ENCODE measurements at regions not wholly inside any gene's neighbourhood (a gene's known extent, or its start where the extent isn't known, plus 50 kb on each side); places are given as distances from the start of the nearest gene placed in this dataset.

GRCh38 chr4:147332091-147332490 is 148.8 kb upstream of the EDNRA start:
- DNase-seq (no peak), ATAC-seq (no peak)
- Mint-ChIP-seq H3K27ac (no peak overlapping the region), H3K9me3 (ENCODE audit: low read depth) (no peaks in the 10 kb centered on the region), H3K4me1 (no peaks in the 10 kb centered on the region), H3K36me3 (ENCODE audit: low read depth) (no peaks in the 10 kb centered on the region), H3K4me3 (no peak overlapping the region), H3K27me3 (no peaks in the 10 kb centered on the region)
- POLR2A ChIA-PET, result no interaction called here
- intact Hi-C loops (cut with DNase I, micrococcal nuclease), result no loop called here
- CTCF ChIA-PET, result no interaction called here

GRCh38 chr4:147334478-147334877 is 146.4 kb upstream of the EDNRA start:
- Mint-ChIP-seq H3K4me1 (no peaks in the 10 kb centered on the region), H3K36me3 (ENCODE audit: low read depth) (no peaks in the 10 kb centered on the region), H3K27ac (no peak overlapping the region), H3K9me3 (ENCODE audit: low read depth) (no peaks in the 10 kb centered on the region), H3K27me3 (peaks cover 2% of the 10 kb centered on the region), H3K4me3 (no peak overlapping the region)
- intact Hi-C loops (cut with DNase I, micrococcal nuclease), result no loop called here
- POLR2A ChIA-PET, result no interaction called here
- CTCF ChIA-PET, result no interaction called here
- ATAC-seq, result no peak
- no peak for DNase-seq

- Mint-ChIP-seq H3K4me1 (no peaks in the 10 kb centered on the region), H3K27me3 (peaks cover 2% of the 10 kb centered on the region), H3K9me3 (ENCODE audit: low read depth) (no peaks in the 10 kb centered on the region), H3K4me3 (no peak overlapping the region), H3K27ac (no peak overlapping the region), H3K36me3 (ENCODE audit: low read depth) (no peaks in the 10 kb centered on the region)
- ChIA-PET CTCF (no interaction called here), POLR2A (no interaction called here)
- DNase-seq, result no peak
- no peak for ATAC-seq
- intact Hi-C loops (cut with DNase I, micrococcal nuclease), result no loop called here
Observed at GRCh38 chr4:147335183-147335582, 145.7 kb upstream of the EDNRA start.

- Mint-ChIP-seq H3K4me1 (no peaks in the 10 kb centered on the region), H3K27ac (no peak overlapping the region), H3K27me3 (peaks cover 2% of the 10 kb centered on the region), H3K36me3 (ENCODE audit: low read depth) (no peaks in the 10 kb centered on the region), H3K4me3 (no peak overlapping the region), H3K9me3 (ENCODE audit: low read depth) (no peaks in the 10 kb centered on the region)
- DNase-seq, result no peak
- intact Hi-C loops (cut with DNase I, micrococcal nuclease), result no loop called here
- ChIA-PET POLR2A (no interaction called here), CTCF (no interaction called here)
- ATAC-seq, result no peak
Observed at GRCh38 chr4:147336252-147336651, 144.6 kb upstream of the EDNRA start.

GRCh38 chr4:147339100-147339499 is 141.8 kb upstream of the EDNRA start:
- intact Hi-C loops (cut with DNase I, micrococcal nuclease), result no loop called here
- H3K36me3 Mint-ChIP-seq (ENCODE audit: low read depth), result no peaks in the 10 kb centered on the region
- H3K27ac Mint-ChIP-seq, result no peak overlapping the region
- POLR2A ChIA-PET, result no interaction called here
- no peak overlapping the region for H3K4me3 Mint-ChIP-seq
- no peak for ATAC-seq
- CTCF ChIA-PET, result no interaction called here
- DNase-seq, result no peak
- H3K9me3 Mint-ChIP-seq (ENCODE audit: low read depth), result no peaks in the 10 kb centered on the region
- H3K27me3 Mint-ChIP-seq, result peaks cover 2% of the 10 kb centered on the region
- no peaks in the 10 kb centered on the region for H3K4me1 Mint-ChIP-seq

- ChIA-PET CTCF (no interaction called here), POLR2A (no interaction called here)
- H3K9me3 Mint-ChIP-seq (ENCODE audit: low read depth), result no peaks in the 10 kb centered on the region
- intact Hi-C loops (cut with DNase I, micrococcal nuclease), result no loop called here
- ATAC-seq, result no peak
- H3K27me3 Mint-ChIP-seq, result peaks cover 2% of the 10 kb centered on the region
- no peaks in the 10 kb centered on the region for H3K36me3 Mint-ChIP-seq (ENCODE audit: low read depth)
- H3K4me3 Mint-ChIP-seq, result no peak overlapping the region
- DNase-seq, result no peak
- no peaks in the 10 kb centered on the region for H3K4me1 Mint-ChIP-seq
- H3K27ac Mint-ChIP-seq, result no peak overlapping the region
Observed at GRCh38 chr4:147340111-147340510, 140.8 kb upstream of the EDNRA start.

- Mint-ChIP-seq H3K4me1 (no peaks in the 10 kb centered on the region), H3K27ac (no peak overlapping the region), H3K36me3 (ENCODE audit: low read depth) (no peaks in the 10 kb centered on the region), H3K27me3 (peaks cover 2% of the 10 kb centered on the region), H3K9me3 (ENCODE audit: low read depth) (no peaks in the 10 kb centered on the region), H3K4me3 (no peak overlapping the region)
- DNase-seq, result no peak
- POLR2A ChIA-PET, result no interaction called here
- no peak for ATAC-seq
- intact Hi-C loops (cut with DNase I, micrococcal nuclease), result no loop called here
- CTCF ChIA-PET, result no interaction called here
Observed at GRCh38 chr4:147340591-147341120, 140.2 kb upstream of the EDNRA start.

- H3K9me3 Mint-ChIP-seq (ENCODE audit: low read depth), result no peaks in the 10 kb centered on the region
- H3K27me3 Mint-ChIP-seq, result no peaks in the 10 kb centered on the region
- POLR2A ChIA-PET, result no interaction called here
- H3K27ac Mint-ChIP-seq, result no peak overlapping the region
- H3K4me3 Mint-ChIP-seq, result no peak overlapping the region
- intact Hi-C loops (cut with DNase I, micrococcal nuclease), result no loop called here
- H3K36me3 Mint-ChIP-seq (ENCODE audit: low read depth), result no peaks in the 10 kb centered on the region
- DNase-seq (no peak), ATAC-seq (no peak)
- CTCF ChIA-PET, result interaction anchor here (0.5 kb wide), 1 partner anchor 499 kb away, joined by 3 read pairs; no protein-coding TSS in a partner anchor
- H3K4me1 Mint-ChIP-seq, result no peaks in the 10 kb centered on the region
Observed at GRCh38 chr4:147343692-147344091, 137.2 kb upstream of the EDNRA start.

GRCh38 chr4:147345662-147346061 is 135.2 kb upstream of the EDNRA start:
- ChIA-PET CTCF (no interaction called here), POLR2A (no interaction called here)
- no peak overlapping the region for H3K4me3 Mint-ChIP-seq
- H3K27me3 Mint-ChIP-seq, result no peaks in the 10 kb centered on the region
- no peaks in the 10 kb centered on the region for H3K9me3 Mint-ChIP-seq (ENCODE audit: low read depth)
- no peaks in the 10 kb centered on the region for H3K4me1 Mint-ChIP-seq
- H3K27ac Mint-ChIP-seq, result no peak overlapping the region
- no peak for ATAC-seq
- no peaks in the 10 kb centered on the region for H3K36me3 Mint-ChIP-seq (ENCODE audit: low read depth)
- DNase-seq, result no peak
- intact Hi-C loops (cut with DNase I, micrococcal nuclease), result no loop called here

- ChIA-PET CTCF (interaction anchor here (0.5 kb wide), 1 partner anchor 496 kb away, joined by 3 read pairs; no protein-coding TSS in a partner anchor), POLR2A (no interaction called here)
- Mint-ChIP-seq H3K36me3 (ENCODE audit: low read depth) (no peaks in the 10 kb centered on the region), H3K27ac (no peak overlapping the region), H3K27me3 (no peaks in the 10 kb centered on the region), H3K4me3 (no peak overlapping the region), H3K9me3 (ENCODE audit: low read depth) (no peaks in the 10 kb centered on the region), H3K4me1 (no peaks in the 10 kb centered on the region)
- ATAC-seq (no peak), DNase-seq (no peak)
- intact Hi-C loops (cut with DNase I, micrococcal nuclease), result no loop called here
Observed at GRCh38 chr4:147347217-147347616, 133.7 kb upstream of the EDNRA start.

GRCh38 chr4:147349193-147349592 is 131.7 kb upstream of the EDNRA start:
- Mint-ChIP-seq H3K4me3 (no peak overlapping the region), H3K9me3 (ENCODE audit: low read depth) (no peaks in the 10 kb centered on the region), H3K27ac (no peak overlapping the region), H3K4me1 (no peaks in the 10 kb centered on the region), H3K36me3 (ENCODE audit: low read depth) (no peaks in the 10 kb centered on the region), H3K27me3 (no peaks in the 10 kb centered on the region)
- POLR2A ChIA-PET, result no interaction called here
- CTCF ChIA-PET, result no interaction called here
- DNase-seq, result no peak
- ATAC-seq, result no peak
- intact Hi-C loops (cut with DNase I, micrococcal nuclease), result no loop called here

- Mint-ChIP-seq H3K4me3 (no peak overlapping the region), H3K4me1 (no peaks in the 10 kb centered on the region), H3K27ac (no peak overlapping the region), H3K36me3 (ENCODE audit: low read depth) (no peaks in the 10 kb centered on the region), H3K27me3 (no peaks in the 10 kb centered on the region), H3K9me3 (ENCODE audit: low read depth) (no peaks in the 10 kb centered on the region)
- ChIA-PET CTCF (no interaction called here), POLR2A (no interaction called here)
- intact Hi-C loops (cut with DNase I, micrococcal nuclease), result no loop called here
- ATAC-seq (no peak), DNase-seq (no peak)
Observed at GRCh38 chr4:147351083-147351787, 129.7 kb upstream of the EDNRA start.

- Mint-ChIP-seq H3K27me3 (no peaks in the 10 kb centered on the region), H3K36me3 (ENCODE audit: low read depth) (no peaks in the 10 kb centered on the region), H3K4me1 (no peaks in the 10 kb centered on the region), H3K9me3 (ENCODE audit: low read depth) (no peaks in the 10 kb centered on the region), H3K27ac (no peak overlapping the region), H3K4me3 (no peak overlapping the region)
- CTCF ChIA-PET, result no interaction called here
- ATAC-seq, result no peak
- POLR2A ChIA-PET, result no interaction called here
- intact Hi-C loops (cut with DNase I, micrococcal nuclease), result no loop called here
- no peak for DNase-seq
Observed at GRCh38 chr4:147354237-147354636, 126.7 kb upstream of the EDNRA start.

Data from activated CD4-positive, alpha-beta T cell treated with anti-CD3 and anti-CD28 coated beads for 36 hours (primary cell).